SK-N-SH (cell line): ENCODE measurements at regions not wholly inside any gene's neighbourhood (a gene's known extent, or its start where the extent isn't known, plus 50 kb on each side); places are given as distances from the start of the nearest gene placed in this dataset.

Experiments
- EP300 ChIP-seq, 2 experiments: IDR thresholded peaks; 2 replicates each; pipeline versions ENCODE4 v1.4.0 to v1.6.1; 2012; ENCODE audit warnings: borderline replicate concordance in 1 of 2, low read depth in 1 of 2, low read length in 1 of 2
- JUND ChIP-seq: IDR thresholded peaks from 2 replicates; pipeline ENCODE4 v1.4.0; 2012
- MXI1 ChIP-seq: IDR thresholded peaks from 2 replicates; pipeline ENCODE4 v1.6.1; 2012; ENCODE audit warnings: mild to moderate bottlenecking, low read depth, low read length, improper control_type of control experiment
- NRF1 ChIP-seq: IDR thresholded peaks from 2 replicates; pipeline ENCODE4 v1.6.1; 2012; ENCODE audit warnings: low read depth, mild to moderate bottlenecking, low read length
- POLR2AphosphoS5 ChIP-seq: IDR thresholded peaks from 2 replicates; pipeline ENCODE4 v1.6.1; 2012; ENCODE audit warnings: low read depth, low read length
- RAD21 ChIP-seq: IDR thresholded peaks from 2 replicates; pipeline ENCODE4 v1.6.1; 2012; ENCODE audit warnings: mild to moderate bottlenecking, low read length
- SIN3A ChIP-seq: IDR thresholded peaks from 2 replicates; pipeline ENCODE4 v1.6.1; 2012; ENCODE audit warnings: low read depth, mild to moderate bottlenecking, low read length, moderate library complexity, borderline replicate concordance
- SMC3 ChIP-seq: IDR thresholded peaks from 2 replicates; pipeline ENCODE4 v1.6.1; 2012; ENCODE audit warnings: low read depth, low read length, improper control_type of control experiment
- YY1 ChIP-seq: IDR thresholded peaks from 2 replicates; pipeline ENCODE4 v1.4.0; 2012; ENCODE audit warnings: low read depth, mild to moderate bottlenecking
- TF ChIP-seq, protein P1 (sequence below): fragments of 200-600 bp; sonication (generic); IDR thresholded peaks from 2 replicates; pipeline ENCODE4 v1.6.1; 2017; ENCODE audit warnings: antibody characterized with exemption, mild to moderate bottlenecking, moderate library complexity
- TF ChIP-seq, protein P2 (sequence below): IDR thresholded peaks from 2 replicates; pipeline ENCODE4 v1.6.1; 2012; ENCODE audit warnings: mild to moderate bottlenecking, low read depth, low read length, moderate library complexity
- TF ChIP-seq, protein P3 (sequence below): IDR thresholded peaks from 2 replicates; pipeline ENCODE4 v1.4.0; 2012; ENCODE audit warnings: low read depth, borderline replicate concordance
- TF ChIP-seq, protein P4 (sequence below): IDR thresholded peaks from 2 replicates; pipeline ENCODE4 v1.4.0; 2012; ENCODE audit warnings: low read depth
- TF ChIP-seq, protein P5 (sequence below): fragments of 150-350 bp; IDR thresholded peaks from 2 replicates; pipeline ENCODE4 v1.6.1; 2016; ENCODE audit warnings: mild to moderate bottlenecking, low read depth, low read length

DNA sequence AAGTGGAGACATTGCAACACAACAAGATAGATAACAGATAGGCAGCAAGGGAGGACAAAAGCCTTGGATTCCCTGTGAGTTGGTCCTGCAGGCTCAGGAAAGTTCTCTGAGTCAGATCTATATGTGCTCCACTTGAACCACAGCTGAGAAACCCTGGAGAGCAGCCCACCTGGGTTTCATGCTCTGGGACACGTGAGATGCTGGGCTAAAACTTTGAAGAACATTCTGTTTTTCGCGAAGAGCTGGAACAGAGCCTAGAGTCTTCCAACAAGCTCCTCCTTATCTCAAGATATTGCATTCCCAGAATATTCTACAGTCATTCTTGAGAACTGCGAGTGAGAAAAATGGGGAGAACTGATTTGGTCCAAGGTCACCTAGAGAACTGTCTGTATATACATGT is 583.0 kb upstream of the ROBO1 start:
- TF ChIP-seq POLR2AphosphoS5 (no peak), MXI1 (no peak), EP300 (IDR thresholded peaks at IDR 0.05; ENCODE audit: borderline replicate concordance in 1 of 2, low read depth in 1 of 2, low read length in 1 of 2) (no peak), RAD21 (no peak), NRF1 (no peak), YY1 (no peak), SIN3A (no peak), JUND (no peak), SMC3 (no peak)
- TF ChIP-seq, protein P1, sequence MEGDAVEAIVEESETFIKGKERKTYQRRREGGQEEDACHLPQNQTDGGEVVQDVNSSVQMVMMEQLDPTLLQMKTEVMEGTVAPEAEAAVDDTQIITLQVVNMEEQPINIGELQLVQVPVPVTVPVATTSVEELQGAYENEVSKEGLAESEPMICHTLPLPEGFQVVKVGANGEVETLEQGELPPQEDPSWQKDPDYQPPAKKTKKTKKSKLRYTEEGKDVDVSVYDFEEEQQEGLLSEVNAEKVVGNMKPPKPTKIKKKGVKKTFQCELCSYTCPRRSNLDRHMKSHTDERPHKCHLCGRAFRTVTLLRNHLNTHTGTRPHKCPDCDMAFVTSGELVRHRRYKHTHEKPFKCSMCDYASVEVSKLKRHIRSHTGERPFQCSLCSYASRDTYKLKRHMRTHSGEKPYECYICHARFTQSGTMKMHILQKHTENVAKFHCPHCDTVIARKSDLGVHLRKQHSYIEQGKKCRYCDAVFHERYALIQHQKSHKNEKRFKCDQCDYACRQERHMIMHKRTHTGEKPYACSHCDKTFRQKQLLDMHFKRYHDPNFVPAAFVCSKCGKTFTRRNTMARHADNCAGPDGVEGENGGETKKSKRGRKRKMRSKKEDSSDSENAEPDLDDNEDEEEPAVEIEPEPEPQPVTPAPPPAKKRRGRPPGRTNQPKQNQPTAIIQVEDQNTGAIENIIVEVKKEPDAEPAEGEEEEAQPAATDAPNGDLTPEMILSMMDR, result no peak
- TF ChIP-seq, protein P2, sequence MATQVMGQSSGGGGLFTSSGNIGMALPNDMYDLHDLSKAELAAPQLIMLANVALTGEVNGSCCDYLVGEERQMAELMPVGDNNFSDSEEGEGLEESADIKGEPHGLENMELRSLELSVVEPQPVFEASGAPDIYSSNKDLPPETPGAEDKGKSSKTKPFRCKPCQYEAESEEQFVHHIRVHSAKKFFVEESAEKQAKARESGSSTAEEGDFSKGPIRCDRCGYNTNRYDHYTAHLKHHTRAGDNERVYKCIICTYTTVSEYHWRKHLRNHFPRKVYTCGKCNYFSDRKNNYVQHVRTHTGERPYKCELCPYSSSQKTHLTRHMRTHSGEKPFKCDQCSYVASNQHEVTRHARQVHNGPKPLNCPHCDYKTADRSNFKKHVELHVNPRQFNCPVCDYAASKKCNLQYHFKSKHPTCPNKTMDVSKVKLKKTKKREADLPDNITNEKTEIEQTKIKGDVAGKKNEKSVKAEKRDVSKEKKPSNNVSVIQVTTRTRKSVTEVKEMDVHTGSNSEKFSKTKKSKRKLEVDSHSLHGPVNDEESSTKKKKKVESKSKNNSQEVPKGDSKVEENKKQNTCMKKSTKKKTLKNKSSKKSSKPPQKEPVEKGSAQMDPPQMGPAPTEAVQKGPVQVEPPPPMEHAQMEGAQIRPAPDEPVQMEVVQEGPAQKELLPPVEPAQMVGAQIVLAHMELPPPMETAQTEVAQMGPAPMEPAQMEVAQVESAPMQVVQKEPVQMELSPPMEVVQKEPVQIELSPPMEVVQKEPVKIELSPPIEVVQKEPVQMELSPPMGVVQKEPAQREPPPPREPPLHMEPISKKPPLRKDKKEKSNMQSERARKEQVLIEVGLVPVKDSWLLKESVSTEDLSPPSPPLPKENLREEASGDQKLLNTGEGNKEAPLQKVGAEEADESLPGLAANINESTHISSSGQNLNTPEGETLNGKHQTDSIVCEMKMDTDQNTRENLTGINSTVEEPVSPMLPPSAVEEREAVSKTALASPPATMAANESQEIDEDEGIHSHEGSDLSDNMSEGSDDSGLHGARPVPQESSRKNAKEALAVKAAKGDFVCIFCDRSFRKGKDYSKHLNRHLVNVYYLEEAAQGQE, result no peak
- TF ChIP-seq, protein P3, sequence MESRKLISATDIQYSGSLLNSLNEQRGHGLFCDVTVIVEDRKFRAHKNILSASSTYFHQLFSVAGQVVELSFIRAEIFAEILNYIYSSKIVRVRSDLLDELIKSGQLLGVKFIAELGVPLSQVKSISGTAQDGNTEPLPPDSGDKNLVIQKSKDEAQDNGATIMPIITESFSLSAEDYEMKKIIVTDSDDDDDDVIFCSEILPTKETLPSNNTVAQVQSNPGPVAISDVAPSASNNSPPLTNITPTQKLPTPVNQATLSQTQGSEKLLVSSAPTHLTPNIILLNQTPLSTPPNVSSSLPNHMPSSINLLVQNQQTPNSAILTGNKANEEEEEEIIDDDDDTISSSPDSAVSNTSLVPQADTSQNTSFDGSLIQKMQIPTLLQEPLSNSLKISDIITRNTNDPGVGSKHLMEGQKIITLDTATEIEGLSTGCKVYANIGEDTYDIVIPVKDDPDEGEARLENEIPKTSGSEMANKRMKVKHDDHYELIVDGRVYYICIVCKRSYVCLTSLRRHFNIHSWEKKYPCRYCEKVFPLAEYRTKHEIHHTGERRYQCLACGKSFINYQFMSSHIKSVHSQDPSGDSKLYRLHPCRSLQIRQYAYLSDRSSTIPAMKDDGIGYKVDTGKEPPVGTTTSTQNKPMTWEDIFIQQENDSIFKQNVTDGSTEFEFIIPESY, result no peak
- TF ChIP-seq, protein P4, sequence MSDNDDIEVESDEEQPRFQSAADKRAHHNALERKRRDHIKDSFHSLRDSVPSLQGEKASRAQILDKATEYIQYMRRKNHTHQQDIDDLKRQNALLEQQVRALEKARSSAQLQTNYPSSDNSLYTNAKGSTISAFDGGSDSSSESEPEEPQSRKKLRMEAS, result no peak
- TF ChIP-seq, protein P5, sequence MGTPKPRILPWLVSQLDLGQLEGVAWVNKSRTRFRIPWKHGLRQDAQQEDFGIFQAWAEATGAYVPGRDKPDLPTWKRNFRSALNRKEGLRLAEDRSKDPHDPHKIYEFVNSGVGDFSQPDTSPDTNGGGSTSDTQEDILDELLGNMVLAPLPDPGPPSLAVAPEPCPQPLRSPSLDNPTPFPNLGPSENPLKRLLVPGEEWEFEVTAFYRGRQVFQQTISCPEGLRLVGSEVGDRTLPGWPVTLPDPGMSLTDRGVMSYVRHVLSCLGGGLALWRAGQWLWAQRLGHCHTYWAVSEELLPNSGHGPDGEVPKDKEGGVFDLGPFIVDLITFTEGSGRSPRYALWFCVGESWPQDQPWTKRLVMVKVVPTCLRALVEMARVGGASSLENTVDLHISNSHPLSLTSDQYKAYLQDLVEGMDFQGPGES, result no peak
